GM21576 (cell line): ENCODE measurements at regions not wholly inside any gene's neighbourhood (a gene's known extent, or its start where the extent isn't known, plus 50 kb on each side); places are given as distances from the start of the nearest gene placed in this dataset.
A peak's percentile ranks its signal among the peaks of the same experiment; 100 is the strongest.

ENCODE experiments used
- ATAC-seq: cut with Tn5 transposase; IDR thresholded peaks from one replicate; pipeline ENCODE4 v1.9.1; 2021; ENCODE audit warnings: mild to moderate bottlenecking, moderate library complexity; ENCODE audit not compliant: unreplicated experiment

- peak; percentile 100 for ATAC-seq
Observed at GRCh38 chr7:127447326-127447945, 54.9 kb upstream of the ZNF800 start.

GRCh38 chr7:127446842-127447241 is 54.3 kb upstream of the ZNF800 start:
- no peak for ATAC-seq
